OCI-LY1 (cell line): ENCODE measurements at regions not wholly inside any gene's neighbourhood (a gene's known extent, or its start where the extent isn't known, plus 50 kb on each side); places are given as distances from the start of the nearest gene placed in this dataset.

Experiments used
- CTCF ChIP-seq: fragments of 200-600 bp; sonication (generic), shearing (Covaris generic); IDR thresholded peaks from 2 replicates; pipeline ENCODE4 v1.5.1; 2017; ENCODE audit warnings: mild to moderate bottlenecking, antibody characterized with exemption, low read length, moderate library complexity, mixed read lengths
- EZH2 ChIP-seq: fragments of 200-600 bp; sonication (generic), shearing (Covaris generic); IDR thresholded peaks from 2 replicates; pipeline ENCODE4 v1.8.0; 2017; ENCODE audit warnings: borderline replicate concordance, mixed run types, mild to moderate bottlenecking, antibody characterized with exemption, low read length, moderate library complexity, mixed read lengths

GRCh38 chr2:48148841-48149430 is 165.5 kb upstream of the FOXN2 start:
- TF ChIP-seq CTCF = no peak
- TF ChIP-seq EZH2 = no peak
